IMR-90 (cell line): ENCODE measurements at regions not wholly inside any gene's neighbourhood (a gene's known extent, or its start where the extent isn't known, plus 50 kb on each side); places are given as distances from the start of the nearest gene placed in this dataset.

Experiments
- ATAC-seq: fragments of 200-7000 bp; cut with Tn5 transposase; 2 replicates; pipeline ENCODE4 v1.9.1; 2020; ENCODE audit warnings: low read depth, mild to moderate bottlenecking, moderate library complexity
- BruUV-seq: library from RNA; stranded (reverse); fragments of 400-500 nt; replicated peaks from 2 replicates; lab custom pipeline; 2021; lab: Mats Ljungman, UMichigan
- CTCF ChIA-PET: fragments of 300-600 bp; formaldehyde crosslinking; extraction: SDS; loops from one replicate; lab custom pipeline; 2021; ENCODE audit warnings: antibody characterized with exemption; lab: Yijun Ruan, JAX
- POLR2A ChIA-PET: fragments of 300-600 bp; sonication (Branson Sonifier 250); formaldehyde crosslinking; loops from one replicate; lab custom pipeline; 2022; ENCODE audit warnings: antibody characterized with exemption; ENCODE audit not compliant: unreplicated experiment; lab: Charles Lee
- DNase-seq: peaks from one replicate; pipeline ENCODE4 v3.0.0; 2013
- H2AFZ ChIP-seq: replicated peaks from 2 replicates; pipeline ENCODE3; 2013; ENCODE audit warnings: low read length, mild to moderate bottlenecking; ENCODE audit not compliant: poor library complexity
- H2AK5ac ChIP-seq: 2 replicates; pipeline ENCODE4 v1.6.1; 2013; ENCODE audit warnings: low read depth, low read length, inconsistent platforms
- H2AK9ac ChIP-seq: replicated peaks from 2 replicates; pipeline ENCODE3; 2013; ENCODE audit warnings: mild to moderate bottlenecking, low read depth, low read length, moderate library complexity; ENCODE audit not compliant: poor library complexity
- H2BK120ac ChIP-seq: 2 replicates; pipeline ENCODE4 v1.6.1; 2013; ENCODE audit warnings: low read depth, low read length, inconsistent platforms
- H2BK15ac ChIP-seq: 3 replicates; pipeline ENCODE4 v1.6.1; 2013; ENCODE audit warnings: low read depth, low read length, inconsistent platforms
- H2BK20ac ChIP-seq: 2 replicates; pipeline ENCODE4 v1.6.1; 2013; ENCODE audit warnings: low read depth, mild to moderate bottlenecking, inconsistent platforms, low read length, moderate library complexity
- H2BK5ac ChIP-seq: 2 replicates; pipeline ENCODE4 v1.6.1; 2013; ENCODE audit warnings: mild to moderate bottlenecking, low read depth, low read length, inconsistent platforms; ENCODE audit not compliant: poor library complexity, severe bottlenecking
- H3K14ac ChIP-seq: replicated peaks from 2 replicates; pipeline ENCODE4 v1.6.1; 2013; ENCODE audit warnings: low read depth, low read length, inconsistent platforms
- H3K18ac ChIP-seq: 2 replicates; pipeline ENCODE4 v1.6.1; 2013; ENCODE audit warnings: low read depth, low read length, control low read depth
- H3K23ac ChIP-seq: 2 replicates; pipeline ENCODE4 v1.6.1; 2013; ENCODE audit warnings: low read depth, low read length, inconsistent platforms
- H3K27ac ChIP-seq: 2 replicates; pipeline ENCODE4 v1.5.1; 2013; ENCODE audit warnings: mild to moderate bottlenecking, control low read depth, low read length; ENCODE audit not compliant: insufficient read depth
- H3K27me3 ChIP-seq: 2 replicates; pipeline ENCODE4 v1.6.1; 2013; ENCODE audit warnings: low read length; ENCODE audit not compliant: control insufficient read depth, insufficient read depth
- H3K36me3 ChIP-seq: 2 replicates; pipeline ENCODE4 v1.6.1; 2013; ENCODE audit warnings: low read length, mixed read lengths; ENCODE audit not compliant: control insufficient read depth, insufficient read depth
- H3K4ac ChIP-seq: 2 replicates; pipeline ENCODE4 v1.6.1; 2013; ENCODE audit warnings: low read depth, low read length, inconsistent platforms
- H3K4me1 ChIP-seq: 2 replicates; pipeline ENCODE4 v1.6.1; 2013; ENCODE audit warnings: low read length, mixed read lengths; ENCODE audit not compliant: control insufficient read depth, insufficient read depth
- H3K4me2 ChIP-seq: 2 replicates; pipeline ENCODE4 v1.6.1; 2013; ENCODE audit warnings: low read depth, mild to moderate bottlenecking, control low read depth, low read length, moderate library complexity
- H3K4me3 ChIP-seq: 2 replicates; pipeline ENCODE4 v1.5.1; 2013; ENCODE audit warnings: low read depth, mild to moderate bottlenecking, control low read depth, low read length, moderate library complexity; ENCODE audit not compliant: insufficient read depth
- H3K56ac ChIP-seq: 2 replicates; pipeline ENCODE4 v1.6.1; 2013; ENCODE audit warnings: low read length, inconsistent platforms; ENCODE audit not compliant: insufficient read depth; ENCODE audit errors: extremely low read depth
- H3K79me1 ChIP-seq, 2 experiments: 2 replicates each; pipeline ENCODE4 v1.6.1; 2013; ENCODE audit warnings: low read length in 2 of 2, inconsistent platforms in 1 of 2, low read depth in 1 of 2
- H3K9ac ChIP-seq: 2 replicates; pipeline ENCODE4 v1.6.1; 2013; ENCODE audit warnings: low read depth, low read length, control low read depth
- H3K9me1 ChIP-seq: 2 replicates; pipeline ENCODE4 v1.6.1; 2013; ENCODE audit warnings: low read length, inconsistent platforms; ENCODE audit not compliant: insufficient read depth
- H3K9me3 ChIP-seq: 2 replicates; pipeline ENCODE4 v1.6.1; 2013; ENCODE audit warnings: low read length; ENCODE audit not compliant: control insufficient read depth, insufficient read depth
- H4K20me1 ChIP-seq: 2 replicates; pipeline ENCODE4 v1.6.1; 2013; ENCODE audit warnings: low read length, inconsistent platforms; ENCODE audit not compliant: insufficient read depth
- H4K5ac ChIP-seq: 2 replicates; pipeline ENCODE4 v1.6.1; 2013; ENCODE audit warnings: mild to moderate bottlenecking, low read depth, low read length, control low read depth
- H4K8ac ChIP-seq, 2 experiments: 2 replicates each; pipeline ENCODE4 v1.6.1; 2013; ENCODE audit warnings: low read depth in 2 of 2, low read length in 2 of 2, control low read depth in 1 of 2, inconsistent platforms in 1 of 2
- H4K91ac ChIP-seq: 2 replicates; pipeline ENCODE4 v1.6.1; 2013; ENCODE audit warnings: low read depth, low read length, inconsistent platforms; ENCODE audit not compliant: insufficient read depth
- BHLHE40 ChIP-seq: fragments of 150-350 bp; IDR thresholded peaks from 2 replicates; pipeline ENCODE4 v1.6.1; 2016; ENCODE audit warnings: mild to moderate bottlenecking, low read depth, low read length
- CEBPB ChIP-seq: IDR thresholded peaks from 2 replicates; pipeline ENCODE4 v1.6.1; 2012; ENCODE audit warnings: low read depth, low read length, improper control_type of control experiment
- FOS ChIP-seq: fragments of 150-350 bp; IDR thresholded peaks from 2 replicates; pipeline ENCODE4 v1.6.1; 2016; ENCODE audit warnings: low read depth, low read length
- RFX5 ChIP-seq: IDR thresholded peaks from 2 replicates; pipeline ENCODE4 v1.8.0; 2012; ENCODE audit warnings: low read depth, mild to moderate bottlenecking, low read length, moderate library complexity
- SMC3 ChIP-seq: fragments of 150-350 bp; IDR thresholded peaks from 2 replicates; pipeline ENCODE4 v1.6.1; 2016; ENCODE audit warnings: low read depth, mild to moderate bottlenecking, antibody characterized with exemption, low read length, moderate library complexity
- WGBS, 2 experiments: methylation state at CpG; one replicate each; pipeline versions ENCODE4 v1.1.5 to v1.1.7; 2013; ENCODE audit warnings: missing lambda C conversion rate in 2 of 2; ENCODE audit not compliant: insufficient read length in 1 of 2; ENCODE audit errors: extremely low coverage in 2 of 2; 5-methylcytosine and 5-hydroxymethylcytosine counted together
- dilution Hi-C: fragments of 300-500 bp; cut with HindIII; formaldehyde crosslinking; loops from one replicate; pipeline ENCODE4 v1.14.3; 2018; ENCODE audit warnings: low sequenced_read_pairs; ENCODE audit not compliant: unreplicated experiment
- in situ Hi-C: fragments of 300-500 bp; cut with MboI; formaldehyde crosslinking; loops from 3 replicates; pipeline ENCODE4 v1.14.3; 2019; ENCODE audit warnings: low sequenced_read_pairs, inconsistent platforms, mixed read lengths
- intact Hi-C: fragments of 100-400 bp; cut with micrococcal nuclease; formaldehyde crosslinking; loops from 2 replicates; pipeline ENCODE4 v1.10.0; 2022
- TF ChIP-seq, protein P1 (sequence below): conservative IDR thresholded peaks from 2 replicates; pipeline ENCODE4 v1.5.1; 2012; ENCODE audit warnings: mild to moderate bottlenecking, low read depth, low read length, improper control_type of control experiment
- TF ChIP-seq, protein P2 (sequence below): fragments of 150-350 bp; IDR thresholded peaks from 2 replicates; pipeline ENCODE4 v1.6.1; 2017; ENCODE audit warnings: mild to moderate bottlenecking, antibody characterized with exemption, low read length, low read depth

DNA sequence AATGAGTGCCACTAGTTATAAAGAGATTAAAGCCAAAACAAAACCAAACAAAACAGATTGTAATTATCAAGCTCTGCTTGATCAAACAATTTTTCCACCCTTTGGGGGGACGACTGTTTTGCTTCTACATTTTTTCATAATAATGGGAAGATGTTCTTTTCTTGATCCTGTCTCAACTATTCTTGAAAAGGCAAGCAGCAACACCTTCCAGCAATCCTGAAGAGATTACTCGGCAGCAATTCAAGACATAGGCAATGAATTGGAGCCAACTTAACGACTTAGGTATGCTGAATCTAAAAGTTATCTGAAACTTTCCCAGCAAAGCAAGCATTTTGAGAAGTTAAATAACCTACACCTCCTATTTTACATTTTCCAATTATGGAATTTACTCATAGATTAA lies 69.9 kb upstream of the SLC38A4 start:
- Histone ChIP-seq H2BK120ac (no peak overlapping the region), H3K14ac (no peak overlapping the region), H3K18ac (no peak overlapping the region), H3K4ac (no peak overlapping the region), H3K27ac (no peak overlapping the region), H2AK5ac (no peak overlapping the region), H4K20me1 (no peaks in the 10 kb centered on the region), H3K56ac (no peak overlapping the region), H3K9me3 (no peaks in the 10 kb centered on the region), H3K9me1 (no peaks in the 10 kb centered on the region), H2AFZ (no peak overlapping the region), H4K5ac (no peak overlapping the region), H3K36me3 (no peaks in the 10 kb centered on the region), H2AK9ac (no peak overlapping the region), H3K4me1 (peaks cover 2% of the 10 kb centered on the region; the same call in 1 of the 2 replicates), H4K8ac (no peak overlapping the region), H3K4me3 (no peak overlapping the region), H2BK20ac (no peak overlapping the region), H3K4me2 (no peak overlapping the region), H4K91ac (no peak overlapping the region), H3K9ac (no peak overlapping the region), H3K79me1 (no peaks in the 10 kb centered on the region), H3K23ac (no peak overlapping the region), H3K27me3 (no peaks in the 10 kb centered on the region), H2BK5ac (no peak overlapping the region), H2BK15ac (no peak overlapping the region)
- WGBS, 2 experiments = 40% methylated on average over 1 of the region's 3 CpGs; no CpG with 5 or more reads in 1 of the 2 experiments
- dilution Hi-C loops (no loop called here), intact Hi-C loops (no loop called here), in situ Hi-C loops (no loop called here)
- no TSS peak for BruUV-seq
- POLR2A ChIA-PET = no interaction called here
- no peak for DNase-seq
- TF ChIP-seq SMC3 = no peak
- no peak for TF ChIP-seq CEBPB
- TF ChIP-seq RFX5 = no peak
- no peak for TF ChIP-seq FOS
- TF ChIP-seq, protein P1, sequence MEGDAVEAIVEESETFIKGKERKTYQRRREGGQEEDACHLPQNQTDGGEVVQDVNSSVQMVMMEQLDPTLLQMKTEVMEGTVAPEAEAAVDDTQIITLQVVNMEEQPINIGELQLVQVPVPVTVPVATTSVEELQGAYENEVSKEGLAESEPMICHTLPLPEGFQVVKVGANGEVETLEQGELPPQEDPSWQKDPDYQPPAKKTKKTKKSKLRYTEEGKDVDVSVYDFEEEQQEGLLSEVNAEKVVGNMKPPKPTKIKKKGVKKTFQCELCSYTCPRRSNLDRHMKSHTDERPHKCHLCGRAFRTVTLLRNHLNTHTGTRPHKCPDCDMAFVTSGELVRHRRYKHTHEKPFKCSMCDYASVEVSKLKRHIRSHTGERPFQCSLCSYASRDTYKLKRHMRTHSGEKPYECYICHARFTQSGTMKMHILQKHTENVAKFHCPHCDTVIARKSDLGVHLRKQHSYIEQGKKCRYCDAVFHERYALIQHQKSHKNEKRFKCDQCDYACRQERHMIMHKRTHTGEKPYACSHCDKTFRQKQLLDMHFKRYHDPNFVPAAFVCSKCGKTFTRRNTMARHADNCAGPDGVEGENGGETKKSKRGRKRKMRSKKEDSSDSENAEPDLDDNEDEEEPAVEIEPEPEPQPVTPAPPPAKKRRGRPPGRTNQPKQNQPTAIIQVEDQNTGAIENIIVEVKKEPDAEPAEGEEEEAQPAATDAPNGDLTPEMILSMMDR = no peak
- no peak for TF ChIP-seq BHLHE40
- TF ChIP-seq, protein P2, sequence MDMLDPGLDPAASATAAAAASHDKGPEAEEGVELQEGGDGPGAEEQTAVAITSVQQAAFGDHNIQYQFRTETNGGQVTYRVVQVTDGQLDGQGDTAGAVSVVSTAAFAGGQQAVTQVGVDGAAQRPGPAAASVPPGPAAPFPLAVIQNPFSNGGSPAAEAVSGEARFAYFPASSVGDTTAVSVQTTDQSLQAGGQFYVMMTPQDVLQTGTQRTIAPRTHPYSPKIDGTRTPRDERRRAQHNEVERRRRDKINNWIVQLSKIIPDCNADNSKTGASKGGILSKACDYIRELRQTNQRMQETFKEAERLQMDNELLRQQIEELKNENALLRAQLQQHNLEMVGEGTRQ = no peak
- ATAC-seq = no peak
- CTCF ChIA-PET = no interaction called here
